ENCODE measurements at regions not wholly inside any gene's neighbourhood (a gene's known extent, or its start where the extent isn't known, plus 50 kb on each side); places are given as distances from the start of the nearest gene placed in this dataset.

DNA sequence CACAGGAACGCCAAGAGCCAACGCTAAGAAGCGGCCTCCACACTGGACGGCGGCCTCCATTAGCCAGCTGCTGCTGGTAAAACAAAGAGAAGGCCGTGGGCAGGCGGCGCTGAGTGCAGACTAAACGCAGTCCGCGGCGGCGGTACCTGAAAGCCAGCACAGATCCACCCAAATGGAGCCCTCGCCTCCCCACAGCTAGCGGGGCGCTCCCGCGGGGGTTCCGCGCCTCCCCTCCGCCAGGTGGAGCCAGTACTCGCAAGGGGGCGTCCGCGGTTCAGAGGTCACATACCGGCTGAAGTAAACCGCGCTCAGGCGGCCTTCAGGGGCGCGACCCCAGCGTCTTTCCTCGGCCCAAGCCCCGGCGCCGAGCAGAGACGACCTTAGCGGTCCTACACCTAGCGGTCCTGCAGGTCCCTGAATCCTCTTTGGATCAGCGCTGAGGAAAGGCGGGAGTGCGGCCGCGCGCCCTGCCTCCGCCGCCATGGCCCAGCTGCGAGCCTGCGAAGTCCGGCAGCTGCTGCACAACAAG is 293.1 kb upstream of the ERBB4 start:
- TF ChIP-seq CTCF (IDR thresholded peaks at IDR 0.05) (no peak), POLR2A (IDR thresholded peaks at IDR 0.05) (no peak)
